Activated CD4-positive, alpha-beta memory T cell treated with anti-CD3 and anti-CD28 coated beads, Interleukin-2, amount 10 ng/mL, durations not matched to agents 7 days and 5 days (primary cell): ENCODE measurements at regions not wholly inside any gene's neighbourhood (a gene's known extent, or its start where the extent isn't known, plus 50 kb on each side); places are given as distances from the start of the nearest gene placed in this dataset.

Experiments used
- CTCF ChIA-PET: fragments of 350-600 bp; sonication (Branson Sonifier 250); formaldehyde crosslinking; loops from one replicate; lab custom pipeline; 2021; ENCODE audit warnings: antibody characterized with exemption, inconsistent platforms; lab: Charles Lee
- POLR2A ChIA-PET: fragments of 350-600 bp; sonication (Branson Sonifier 250); formaldehyde crosslinking; loops from one replicate; lab custom pipeline; 2021; ENCODE audit warnings: antibody characterized with exemption; lab: Charles Lee
- DNase-seq: peaks from one replicate; pipeline ENCODE4 v3.0.0-alpha.2; 2020
- H3K27ac Mint-ChIP-seq: one replicate; pipeline ENCODE4 v1.8.0; 2021; ENCODE audit warnings: mild to moderate bottlenecking, mixed read lengths
- H3K27me3 Mint-ChIP-seq: one replicate; pipeline ENCODE4 v1.8.0; 2021; ENCODE audit warnings: mixed read lengths
- H3K36me3 Mint-ChIP-seq: one replicate; pipeline ENCODE4 v1.8.0; 2021; ENCODE audit warnings: low read depth, mixed read lengths
- H3K4me1 Mint-ChIP-seq: one replicate; pipeline ENCODE4 v1.8.0; 2021; ENCODE audit warnings: mixed read lengths
- H3K4me3 Mint-ChIP-seq: one replicate; pipeline ENCODE4 v1.8.0; 2021; ENCODE audit warnings: mild to moderate bottlenecking, mixed read lengths
- H3K9me3 Mint-ChIP-seq: one replicate; pipeline ENCODE4 v1.8.0; 2021; ENCODE audit warnings: mixed read lengths

DNA sequence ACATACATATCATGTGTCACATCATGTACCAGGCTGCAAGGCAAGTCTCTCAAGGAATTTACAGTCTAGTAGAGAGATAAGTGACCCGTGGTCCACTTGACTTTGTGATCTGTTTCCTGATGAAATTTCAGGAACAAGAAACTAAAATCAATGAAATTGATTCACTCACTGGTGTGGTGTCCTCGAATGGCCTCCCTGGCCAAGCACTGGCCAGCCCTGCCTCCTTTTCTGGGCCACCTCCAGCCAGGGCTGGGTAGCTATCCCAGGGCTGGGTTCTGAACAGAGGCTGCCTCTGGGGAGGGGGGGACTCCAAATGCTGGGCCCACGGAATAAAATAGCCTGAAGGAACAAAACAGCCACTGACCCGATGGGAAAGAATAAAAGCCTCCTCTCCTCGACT is 182.2 kb downstream of the HERPUD2 start:
- CTCF ChIA-PET = interaction anchor here (1.8 kb wide), 1 partner anchor 22 kb away, joined by 4 read pairs; no protein-coding TSS in a partner anchor
- no peak overlapping the region for H3K27ac Mint-ChIP-seq
- H3K27me3 Mint-ChIP-seq = peaks cover 16% of the 10 kb centered on the region
- H3K9me3 Mint-ChIP-seq = no peaks in the 10 kb centered on the region
- no peak for DNase-seq
- H3K4me3 Mint-ChIP-seq = no peak overlapping the region
- POLR2A ChIA-PET = no interaction called here
- H3K4me1 Mint-ChIP-seq = no peaks in the 10 kb centered on the region
- H3K36me3 Mint-ChIP-seq = no peaks in the 10 kb centered on the region

GRCh38 chr7:35508623-35509400 is 186.1 kb downstream of the HERPUD2 start:
- Mint-ChIP-seq H3K27ac (no peak overlapping the region), H3K36me3 (no peaks in the 10 kb centered on the region), H3K4me3 (no peak overlapping the region), H3K4me1 (no peaks in the 10 kb centered on the region), H3K9me3 (no peaks in the 10 kb centered on the region), H3K27me3 (peaks cover 17% of the 10 kb centered on the region)
- no peak for DNase-seq
- ChIA-PET POLR2A (no interaction called here), CTCF (interaction anchor here (1.0 kb wide), 1 partner anchor 11 kb away, joined by 3 read pairs; no protein-coding TSS in a partner anchor)

- ChIA-PET CTCF (interaction anchor here (0.8 kb wide), 1 partner anchor 15 kb away, joined by 3 read pairs; no protein-coding TSS in a partner anchor), POLR2A (no interaction called here)
- Mint-ChIP-seq H3K4me1 (no peaks in the 10 kb centered on the region), H3K36me3 (no peaks in the 10 kb centered on the region), H3K27me3 (peaks cover 8% of the 10 kb centered on the region), H3K27ac (no peak overlapping the region), H3K4me3 (no peak overlapping the region), H3K9me3 (no peaks in the 10 kb centered on the region)
- DNase-seq = no peak
Observed at GRCh38 chr7:35505066-35505465, 189.9 kb downstream of the HERPUD2 start.

GRCh38 chr7:35504365-35504764 is 190.6 kb downstream of the HERPUD2 start:
- no peaks in the 10 kb centered on the region for H3K36me3 Mint-ChIP-seq
- peaks cover 11% of the 10 kb centered on the region for H3K27me3 Mint-ChIP-seq
- no peaks in the 10 kb centered on the region for H3K4me1 Mint-ChIP-seq
- ChIA-PET CTCF (no interaction called here), POLR2A (no interaction called here)
- DNase-seq = no peak
- H3K4me3 Mint-ChIP-seq = no peak overlapping the region
- no peaks in the 10 kb centered on the region for H3K9me3 Mint-ChIP-seq
- H3K27ac Mint-ChIP-seq = no peak overlapping the region

DNA sequence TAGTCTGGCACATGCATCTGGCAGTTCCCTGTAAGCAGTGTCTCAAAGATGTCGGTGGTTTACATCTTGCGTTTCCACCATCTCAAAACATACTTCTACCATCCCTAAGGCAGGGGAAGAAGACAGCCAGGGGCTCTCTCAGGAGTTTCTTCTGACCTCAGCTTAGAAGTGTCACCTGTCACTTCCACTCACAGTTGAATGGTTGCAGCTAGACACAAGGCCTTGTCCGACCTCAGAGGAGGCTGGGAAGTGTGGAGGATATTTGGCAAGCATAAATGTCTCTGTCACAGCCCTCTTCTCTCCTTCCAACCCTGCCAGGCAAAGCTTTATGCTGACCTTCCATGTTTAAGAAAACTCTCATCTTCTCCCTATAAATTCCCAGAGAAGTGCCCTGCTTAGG is 193.3 kb downstream of the HERPUD2 start:
- ChIA-PET CTCF (no interaction called here), POLR2A (no interaction called here)
- no peak for DNase-seq
- no peak overlapping the region for H3K27ac Mint-ChIP-seq
- peaks cover 27% of the 10 kb centered on the region for H3K27me3 Mint-ChIP-seq
- H3K4me1 Mint-ChIP-seq = peaks cover under 1% of the 10 kb centered on the region
- no peaks in the 10 kb centered on the region for H3K9me3 Mint-ChIP-seq
- H3K4me3 Mint-ChIP-seq = no peak overlapping the region
- H3K36me3 Mint-ChIP-seq = no peaks in the 10 kb centered on the region

- Mint-ChIP-seq H3K4me1 (peaks cover 5% of the 10 kb centered on the region), H3K36me3 (no peaks in the 10 kb centered on the region), H3K27ac (no peak overlapping the region), H3K4me3 (no peak overlapping the region), H3K9me3 (no peaks in the 10 kb centered on the region), H3K27me3 (peaks cover 31% of the 10 kb centered on the region)
- DNase-seq = no peak
- POLR2A ChIA-PET = no interaction called here
- CTCF ChIA-PET = no interaction called here
Observed at GRCh38 chr7:35499226-35499625, 195.7 kb downstream of the HERPUD2 start.

GRCh38 chr7:35498416-35498815 is 196.5 kb downstream of the HERPUD2 start:
- ChIA-PET POLR2A (no interaction called here), CTCF (no interaction called here)
- H3K4me3 Mint-ChIP-seq = no peak overlapping the region
- peaks cover 5% of the 10 kb centered on the region for H3K4me1 Mint-ChIP-seq
- no peak overlapping the region for H3K27ac Mint-ChIP-seq
- no peaks in the 10 kb centered on the region for H3K36me3 Mint-ChIP-seq
- H3K27me3 Mint-ChIP-seq = peaks cover 29% of the 10 kb centered on the region
- DNase-seq = no peak
- no peaks in the 10 kb centered on the region for H3K9me3 Mint-ChIP-seq

DNA sequence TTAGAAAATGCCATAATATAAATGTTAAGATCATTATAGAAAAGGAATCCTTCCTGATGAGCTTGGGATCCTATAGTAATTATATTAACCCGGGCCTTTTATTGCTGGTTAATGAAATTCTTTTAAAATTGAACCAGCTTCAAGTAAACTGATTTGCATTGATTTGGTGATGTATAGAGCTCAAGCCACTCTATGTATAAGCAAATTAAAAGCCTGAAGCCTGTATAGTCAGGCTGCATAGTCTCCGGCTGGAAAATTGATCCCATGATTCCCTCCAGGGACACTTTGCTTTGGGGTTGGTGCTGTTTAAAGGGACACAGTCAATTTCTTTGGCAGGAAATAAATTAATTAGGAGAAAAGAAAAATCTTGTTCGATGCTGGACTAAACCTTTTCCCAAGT is 199.1 kb downstream of the HERPUD2 start:
- Mint-ChIP-seq H3K36me3 (no peaks in the 10 kb centered on the region), H3K9me3 (no peaks in the 10 kb centered on the region), H3K4me1 (peaks cover 5% of the 10 kb centered on the region), H3K27me3 (peaks cover 33% of the 10 kb centered on the region), H3K4me3 (no peak overlapping the region), H3K27ac (no peak overlapping the region)
- CTCF ChIA-PET = no interaction called here
- DNase-seq = no peak
- POLR2A ChIA-PET = no interaction called here

- H3K4me1 Mint-ChIP-seq = peaks cover 5% of the 10 kb centered on the region
- DNase-seq = no peak
- no peak overlapping the region for H3K27ac Mint-ChIP-seq
- peaks cover 34% of the 10 kb centered on the region for H3K27me3 Mint-ChIP-seq
- ChIA-PET POLR2A (no interaction called here), CTCF (no interaction called here)
- no peak overlapping the region for H3K4me3 Mint-ChIP-seq
- no peaks in the 10 kb centered on the region for H3K9me3 Mint-ChIP-seq
- H3K36me3 Mint-ChIP-seq = no peaks in the 10 kb centered on the region
Observed at GRCh38 chr7:35495377-35495776, 199.6 kb downstream of the HERPUD2 start.

- no peak overlapping the region for H3K27ac Mint-ChIP-seq
- CTCF ChIA-PET = no interaction called here
- no peak for DNase-seq
- POLR2A ChIA-PET = no interaction called here
- H3K9me3 Mint-ChIP-seq = no peaks in the 10 kb centered on the region
- no peaks in the 10 kb centered on the region for H3K36me3 Mint-ChIP-seq
- H3K27me3 Mint-ChIP-seq = peaks cover 31% of the 10 kb centered on the region
- H3K4me3 Mint-ChIP-seq = no peak overlapping the region
- H3K4me1 Mint-ChIP-seq = peaks cover 5% of the 10 kb centered on the region
Observed at GRCh38 chr7:35494407-35494806, 200.5 kb downstream of the HERPUD2 start.

GRCh38 chr7:35492451-35493175 is 202.3 kb downstream of the HERPUD2 start:
- DNase-seq = no peak
- Mint-ChIP-seq H3K27me3 (peaks cover 25% of the 10 kb centered on the region), H3K36me3 (no peaks in the 10 kb centered on the region), H3K9me3 (no peaks in the 10 kb centered on the region), H3K4me3 (no peak overlapping the region), H3K27ac (no peak overlapping the region), H3K4me1 (peaks cover 5% of the 10 kb centered on the region)
- ChIA-PET CTCF (interaction anchor here (1.6 kb wide), 1 partner anchor 27 kb away, joined by 3 read pairs; no protein-coding TSS in a partner anchor), POLR2A (no interaction called here)

GRCh38 chr7:35491233-35491632 is 203.7 kb downstream of the HERPUD2 start:
- Mint-ChIP-seq H3K27ac (no peak overlapping the region), H3K4me1 (no peaks in the 10 kb centered on the region), H3K9me3 (no peaks in the 10 kb centered on the region), H3K36me3 (no peaks in the 10 kb centered on the region), H3K27me3 (peaks cover 19% of the 10 kb centered on the region), H3K4me3 (no peak overlapping the region)
- ChIA-PET CTCF (interaction anchor here (1.2 to 1.6 kb wide), 2 partner anchors 29 to 66 kb away, joined by 3 read pairs; no protein-coding TSS in a partner anchor), POLR2A (no interaction called here)
- DNase-seq = no peak

GRCh38 chr7:35487841-35488240 is 207.1 kb downstream of the HERPUD2 start:
- ChIA-PET CTCF (no interaction called here), POLR2A (no interaction called here)
- Mint-ChIP-seq H3K4me1 (no peaks in the 10 kb centered on the region), H3K4me3 (no peak overlapping the region), H3K27me3 (peaks cover 13% of the 10 kb centered on the region), H3K9me3 (no peaks in the 10 kb centered on the region), H3K27ac (no peak overlapping the region), H3K36me3 (no peaks in the 10 kb centered on the region)
- DNase-seq = no peak
